WI38 (cell line): ENCODE measurements at regions not wholly inside any gene's neighbourhood (a gene's known extent, or its start where the extent isn't known, plus 50 kb on each side); places are given as distances from the start of the nearest gene placed in this dataset.

Experiments used
- H3K4me3 ChIP-seq: 2 replicates; pipeline ENCODE4 v1.5.1; 2011; ENCODE audit warnings: low read depth, mild to moderate bottlenecking, control low read depth, low read length
- TF ChIP-seq, protein P1 (sequence below): IDR thresholded peaks from 2 replicates; pipeline ENCODE4 v1.5.1; 2012; ENCODE audit warnings: low read depth, mild to moderate bottlenecking, control low read depth, low read length

DNA sequence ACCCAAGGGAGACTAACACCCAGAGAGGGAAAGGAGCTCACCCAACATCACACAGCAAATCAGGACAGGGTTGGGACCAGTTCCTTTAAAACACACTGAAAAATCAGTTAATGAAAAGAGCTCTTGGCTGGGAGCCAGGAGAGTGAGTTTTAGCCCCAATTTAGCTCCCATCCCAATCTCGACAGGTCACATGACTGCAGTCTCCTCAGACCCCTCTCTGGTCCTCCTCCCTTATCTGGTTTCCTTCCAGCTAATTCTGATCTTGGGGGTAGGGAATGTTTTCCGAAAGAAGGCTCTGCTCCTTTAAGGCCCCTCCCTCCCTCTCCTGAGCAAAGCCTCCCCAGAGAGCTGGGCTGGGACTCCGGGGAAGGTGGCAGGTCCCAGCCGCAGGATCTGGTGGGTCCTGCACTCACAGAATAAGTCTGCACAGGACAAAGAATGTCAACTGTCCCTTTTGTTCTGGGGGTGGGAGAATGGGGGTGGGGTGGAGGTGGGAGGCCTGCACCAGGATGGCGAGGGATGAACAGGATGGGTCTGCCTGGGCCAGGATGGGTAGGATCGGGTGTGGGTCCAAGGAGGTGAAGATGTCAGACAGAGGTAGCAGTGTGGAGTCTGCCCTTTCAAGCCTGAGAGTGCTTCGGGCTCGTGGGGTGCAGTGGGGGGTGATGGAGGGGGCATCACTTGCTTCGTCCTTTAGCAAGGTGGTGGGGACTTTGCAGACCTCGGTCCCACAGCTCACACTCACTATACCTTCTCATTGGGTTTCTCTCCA is 57.3 kb upstream of the SSBP3 start:
- no peak overlapping the region for H3K4me3 ChIP-seq
- TF ChIP-seq, protein P1, sequence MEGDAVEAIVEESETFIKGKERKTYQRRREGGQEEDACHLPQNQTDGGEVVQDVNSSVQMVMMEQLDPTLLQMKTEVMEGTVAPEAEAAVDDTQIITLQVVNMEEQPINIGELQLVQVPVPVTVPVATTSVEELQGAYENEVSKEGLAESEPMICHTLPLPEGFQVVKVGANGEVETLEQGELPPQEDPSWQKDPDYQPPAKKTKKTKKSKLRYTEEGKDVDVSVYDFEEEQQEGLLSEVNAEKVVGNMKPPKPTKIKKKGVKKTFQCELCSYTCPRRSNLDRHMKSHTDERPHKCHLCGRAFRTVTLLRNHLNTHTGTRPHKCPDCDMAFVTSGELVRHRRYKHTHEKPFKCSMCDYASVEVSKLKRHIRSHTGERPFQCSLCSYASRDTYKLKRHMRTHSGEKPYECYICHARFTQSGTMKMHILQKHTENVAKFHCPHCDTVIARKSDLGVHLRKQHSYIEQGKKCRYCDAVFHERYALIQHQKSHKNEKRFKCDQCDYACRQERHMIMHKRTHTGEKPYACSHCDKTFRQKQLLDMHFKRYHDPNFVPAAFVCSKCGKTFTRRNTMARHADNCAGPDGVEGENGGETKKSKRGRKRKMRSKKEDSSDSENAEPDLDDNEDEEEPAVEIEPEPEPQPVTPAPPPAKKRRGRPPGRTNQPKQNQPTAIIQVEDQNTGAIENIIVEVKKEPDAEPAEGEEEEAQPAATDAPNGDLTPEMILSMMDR = no peak

GRCh38 chr1:54462597-54463258 is 56.5 kb upstream of the SSBP3 start:
- H3K4me3 ChIP-seq = no peak overlapping the region
- TF ChIP-seq, protein P1 = no peak

DNA sequence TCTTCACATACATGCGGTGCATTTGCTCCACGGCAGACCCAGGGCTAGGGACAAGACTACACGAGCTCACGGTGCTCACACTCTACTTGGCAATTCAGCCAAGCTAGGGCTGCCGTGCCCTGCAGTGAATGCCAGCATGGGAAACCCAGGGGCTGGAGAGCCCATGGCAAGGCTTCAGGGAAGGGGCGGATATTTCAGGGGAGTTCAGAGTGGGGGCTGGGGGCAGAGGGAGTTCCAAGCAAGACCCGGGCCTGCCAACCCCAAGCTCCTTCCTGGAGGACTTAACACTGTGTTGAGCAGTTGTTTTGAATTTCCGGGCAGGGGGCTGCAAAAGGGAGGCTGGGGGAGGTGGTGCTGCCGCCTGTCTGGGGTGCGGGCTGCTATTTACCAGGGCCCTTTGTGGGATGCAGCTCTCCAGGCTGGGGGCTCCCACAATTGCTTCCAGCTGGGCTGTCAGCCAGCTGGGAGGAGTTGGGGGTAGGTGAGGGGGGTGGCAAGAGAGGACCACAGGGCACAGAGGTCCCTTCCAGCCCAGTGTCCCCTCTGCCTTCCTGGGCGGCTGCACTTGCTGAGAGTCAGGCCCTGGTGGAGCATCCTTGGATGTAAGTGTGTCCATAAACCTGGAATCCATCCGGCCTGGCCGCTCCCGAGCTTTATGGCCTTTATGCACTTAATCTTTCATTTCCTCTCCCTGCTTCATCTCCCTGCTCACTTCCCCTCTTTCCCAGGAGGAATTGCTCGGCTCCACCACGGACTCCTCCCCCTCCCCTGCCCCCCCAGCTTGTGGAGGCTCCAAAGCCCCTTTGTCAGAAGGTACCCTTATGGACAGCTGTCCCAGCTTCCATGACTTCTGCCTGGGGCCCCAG is 55.8 kb upstream of the SSBP3 start:
- TF ChIP-seq, protein P1 = no peak

GRCh38 chr1:54460861-54461387 is 54.7 kb upstream of the SSBP3 start:
- H3K4me3 ChIP-seq = no peak overlapping the region
- TF ChIP-seq, protein P1 = no peak

More for the DNA sequence above, 55.8 kb upstream of the SSBP3 start:
- no peak overlapping the region for H3K4me3 ChIP-seq

DNA sequence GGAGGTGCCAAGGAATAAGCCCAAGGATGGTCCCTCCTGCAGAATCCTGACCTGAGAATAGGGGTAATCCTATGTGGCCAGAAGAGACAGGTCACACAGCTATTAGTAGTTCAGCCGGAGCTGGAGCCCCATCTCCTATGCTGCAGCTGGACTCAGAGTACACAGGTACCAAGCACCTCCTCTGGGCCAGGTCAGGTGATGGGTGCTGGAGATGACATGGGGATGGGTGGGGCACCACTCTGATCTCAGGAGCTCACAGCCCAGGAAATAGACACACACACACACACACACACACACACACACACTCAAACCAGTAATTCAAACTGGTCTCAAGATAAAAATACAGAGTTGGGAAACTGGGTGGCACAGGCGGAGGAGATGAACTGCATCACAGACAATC is 54.2 kb upstream of the SSBP3 start:
- TF ChIP-seq, protein P1 = no peak
- H3K4me3 ChIP-seq = no peak overlapping the region

GRCh38 chr1:54459726-54460191 is 53.6 kb upstream of the SSBP3 start:
- TF ChIP-seq, protein P1 = no peak

More at GRCh38 chr1:54459726-54460191, 53.6 kb upstream of the SSBP3 start:
- H3K4me3 ChIP-seq = no peak overlapping the region
